Transverse colon (tissue), 4 donors: ENCODE measurements at regions not wholly inside any gene's neighbourhood (a gene's known extent, or its start where the extent isn't known, plus 50 kb on each side); places are given as distances from the start of the nearest gene placed in this dataset.
"Not testable (repeated sequence)": the region's sequence is repeated elsewhere in the genome, so short reads cannot be mapped to it uniquely, and the experiment has no call there.

Source experiments
- DNase-seq: peaks from one replicate; pipeline ENCODE4 v3.0.0-alpha.2; 2019
- H3K27ac ChIP-seq, 4 donors: fragments of 200-600 bp; sonication (generic); 2 replicates each; pipeline ENCODE4 v1.5.1; 2016 to 2018; ENCODE audit warnings: inconsistent platforms in 4 of 4
- H3K27me3 ChIP-seq: fragments of 200-600 bp; sonication (generic); 2 replicates; pipeline ENCODE4 v1.5.1; 2017; ENCODE audit warnings: inconsistent platforms
- H3K36me3 ChIP-seq, 4 donors: fragments of 200-600 bp; sonication (generic); 2 replicates each; pipeline ENCODE4 v1.5.1; 2017 to 2019; ENCODE audit warnings: inconsistent platforms in 4 of 4
- H3K4me1 ChIP-seq, 4 donors: fragments of 200-600 bp; sonication (generic); 2 replicates each; pipeline ENCODE4 v1.5.1; 2017 to 2020; ENCODE audit warnings: inconsistent platforms in 4 of 4
- H3K4me3 ChIP-seq, 4 donors: fragments of 200-600 bp; sonication (generic); 1 replicate in 1 of 4; 2 replicates in 3 of 4; pipeline versions ENCODE4 v1.5.1 to v1.6.1; 2017 to 2019; ENCODE audit warnings: inconsistent platforms in 4 of 4
- H3K9me3 ChIP-seq, 2 donors: fragments of 200-600 bp; sonication (generic); 2 replicates each; pipeline ENCODE4 v1.5.1; 2017 to 2019; ENCODE audit warnings: inconsistent platforms in 2 of 2
- EP300 ChIP-seq: sonication (generic); formaldehyde crosslinking; IDR thresholded peaks from one replicate; pipeline ENCODE4 v1.6.1; 2017; ENCODE audit warnings: antibody characterized with exemption, low read depth
- POLR2A ChIP-seq: fragments of 450-650 bp; IDR thresholded peaks from one replicate; pipeline ENCODE4 v1.6.1; 2016; ENCODE audit warnings: antibody characterized with exemption, mild to moderate bottlenecking, moderate library complexity
- POLR2AphosphoS5 ChIP-seq, 3 donors: sonication (generic); formaldehyde crosslinking; IDR thresholded peaks; one replicate each; pipeline ENCODE4 v1.6.1; 2016; ENCODE audit warnings: antibody characterized with exemption in 3 of 3
- WGBS, 2 donors: methylation state at CpG; one replicate each; pipeline ENCODE4 v1.1.5; 2018; ENCODE audit warnings: low coverage in 1 of 2; 5-methylcytosine and 5-hydroxymethylcytosine counted together
- in situ Hi-C, 4 donors: fragments of 200-750 bp; cut with MboI; loops; one replicate each; pipeline versions ENCODE4 v1.15.0 to v1.15.1; 2017; ENCODE audit warnings: low sequenced_read_pairs in 3 of 4, low pct_ligation_motif_present in 1 of 4, low pct_unique_long_range_greater_than_20kb in 1 of 4
- intact Hi-C: fragments of 100-400 bp; cut with DNase I; formaldehyde crosslinking; loops from one replicate; pipeline ENCODE4 v1.15.1; 2023; ENCODE audit warnings: low total_unique reads
- TF ChIP-seq, protein P1 (sequence below), 5 experiments: fragments of 200-600 bp in 3 of 5; fragments of 450-650 bp in 2 of 5; sonication (generic) in 3 of 5; IDR thresholded peaks; 1 replicate in 2 of 5; 2 replicates in 3 of 5; pipeline ENCODE4 v1.5.1; 2016 to 2017; ENCODE audit warnings: antibody characterized with exemption in 5 of 5, inconsistent platforms in 3 of 5, mild to moderate bottlenecking in 2 of 5, moderate library complexity in 1 of 5

DNA sequence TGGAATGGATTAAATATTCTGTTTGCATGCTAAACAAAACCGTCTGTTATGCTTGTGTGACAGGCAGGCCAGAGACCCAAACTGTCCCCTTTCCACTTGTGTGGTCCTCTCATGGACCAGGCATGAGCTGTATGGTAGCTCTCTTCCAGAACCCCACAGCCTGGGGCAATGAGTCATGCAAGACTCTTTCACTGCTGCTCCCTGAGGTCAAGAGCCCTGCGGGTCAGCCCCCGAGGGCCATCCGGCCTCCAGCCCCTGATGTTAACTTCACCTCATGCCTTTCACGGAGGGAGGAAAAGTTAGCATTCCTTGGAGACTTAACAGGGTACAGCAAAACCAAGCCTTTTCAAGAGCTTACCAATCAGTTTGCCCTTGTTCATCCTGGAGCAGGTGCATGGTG is 239.1 kb upstream of the DIO3 start:
- Histone ChIP-seq H3K27ac (no peak overlapping the region), H3K4me1 (peaks cover 0 to 24% (median 4%) of the 10 kb centered on the region in 4 donors), H3K27me3 (no peaks in the 10 kb centered on the region), H3K36me3 (no peaks in the 10 kb centered on the region), H3K9me3 (peaks cover 13 to 17% of the 10 kb centered on the region in 2 donors), H3K4me3 (no peak overlapping the region)
- in situ Hi-C loops, result no loop called here
- intact Hi-C loops, result no loop called here
- 89% methylated on average over 5 of the region's 5 CpGs; no CpG with 5 or more reads in 1 of the 2 donors for WGBS, 2 donors
- no peak for DNase-seq
- no peak for TF ChIP-seq POLR2AphosphoS5 (IDR thresholded peaks at IDR 0.05)
- no peak for TF ChIP-seq EP300
- TF ChIP-seq, protein P1, sequence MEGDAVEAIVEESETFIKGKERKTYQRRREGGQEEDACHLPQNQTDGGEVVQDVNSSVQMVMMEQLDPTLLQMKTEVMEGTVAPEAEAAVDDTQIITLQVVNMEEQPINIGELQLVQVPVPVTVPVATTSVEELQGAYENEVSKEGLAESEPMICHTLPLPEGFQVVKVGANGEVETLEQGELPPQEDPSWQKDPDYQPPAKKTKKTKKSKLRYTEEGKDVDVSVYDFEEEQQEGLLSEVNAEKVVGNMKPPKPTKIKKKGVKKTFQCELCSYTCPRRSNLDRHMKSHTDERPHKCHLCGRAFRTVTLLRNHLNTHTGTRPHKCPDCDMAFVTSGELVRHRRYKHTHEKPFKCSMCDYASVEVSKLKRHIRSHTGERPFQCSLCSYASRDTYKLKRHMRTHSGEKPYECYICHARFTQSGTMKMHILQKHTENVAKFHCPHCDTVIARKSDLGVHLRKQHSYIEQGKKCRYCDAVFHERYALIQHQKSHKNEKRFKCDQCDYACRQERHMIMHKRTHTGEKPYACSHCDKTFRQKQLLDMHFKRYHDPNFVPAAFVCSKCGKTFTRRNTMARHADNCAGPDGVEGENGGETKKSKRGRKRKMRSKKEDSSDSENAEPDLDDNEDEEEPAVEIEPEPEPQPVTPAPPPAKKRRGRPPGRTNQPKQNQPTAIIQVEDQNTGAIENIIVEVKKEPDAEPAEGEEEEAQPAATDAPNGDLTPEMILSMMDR (IDR thresholded peaks at IDR 0.05), result no peak
- TF ChIP-seq POLR2A, result no peak

- Histone ChIP-seq H3K9me3 (peaks cover 13 to 17% of the 10 kb centered on the region in 2 donors), H3K4me3 (no peak overlapping the region), H3K27me3 (no peaks in the 10 kb centered on the region), H3K36me3 (no peaks in the 10 kb centered on the region), H3K27ac (no peak overlapping the region), H3K4me1 (peaks cover 0 to 24% (median 4%) of the 10 kb centered on the region in 4 donors)
- in situ Hi-C loops, result no loop called here
- WGBS, 2 donors, result 89% methylated on average over 4 of the region's 4 CpGs
- no peak for DNase-seq
- no peak for TF ChIP-seq EP300
- TF ChIP-seq, protein P1 (IDR thresholded peaks at IDR 0.05), result no peak
- no peak for TF ChIP-seq POLR2AphosphoS5 (IDR thresholded peaks at IDR 0.05)
- no peak for TF ChIP-seq POLR2A
- intact Hi-C loops, result no loop called here
These were observed 238.2 kb upstream of the DIO3 start for GRCh38 chr14:101323111-101323510.

GRCh38 chr14:101323614-101324235 is 237.6 kb upstream of the DIO3 start:
- DNase-seq, H3K4me3 ChIP-seq, H3K27me3 ChIP-seq, in situ Hi-C loops, H3K36me3 ChIP-seq, H3K27ac ChIP-seq, intact Hi-C loops: not testable (repeated sequence)
- Histone ChIP-seq H3K9me3 (peaks cover 13 to 17% of the 10 kb centered on the region in 2 donors), H3K4me1 (peaks cover 0 to 23% (median 4%) of the 10 kb centered on the region in 4 donors)
- 86 to 92% methylated on average over 6 to 7 of the region's 7 CpGs for WGBS, 2 donors

GRCh38 chr14:101325319-101325718 is 236.0 kb upstream of the DIO3 start:
- Histone ChIP-seq H3K27ac (no peak overlapping the region), H3K27me3 (no peaks in the 10 kb centered on the region), H3K4me3 (no peak overlapping the region), H3K36me3 (no peaks in the 10 kb centered on the region), H3K4me1 (peaks cover 0 to 7% (median under 1%) of the 10 kb centered on the region in 4 donors), H3K9me3 (peaks cover 13 to 17% of the 10 kb centered on the region in 2 donors)
- intact Hi-C loops (no loop called here), in situ Hi-C loops (no loop called here)
- TF ChIP-seq POLR2AphosphoS5 (IDR thresholded peaks at IDR 0.05) (no peak), EP300 (no peak), POLR2A (no peak)
- TF ChIP-seq, protein P1 (IDR thresholded peaks at IDR 0.05), result no peak
- WGBS, 2 donors, result 92 to 98% methylated on average over 4 of the region's 4 CpGs
- DNase-seq, result no peak
